Stomach (tissue), 8 donors: ENCODE measurements at regions not wholly inside any gene's neighbourhood (a gene's known extent, or its start where the extent isn't known, plus 50 kb on each side); places are given as distances from the start of the nearest gene placed in this dataset.

Experiments used
- DNase-seq, 2 donors: peaks; one replicate each; pipeline versions ENCODE4 v3.0.0 to v3.0.0-alpha.2; 2013 to 2019
- H3K27ac ChIP-seq, 5 donors: fragments of 200-600 bp in 4 of 5; sonication (generic) in 4 of 5; one replicate each; pipeline ENCODE4 v1.5.1; 2013 to 2019; ENCODE audit warnings: mild to moderate bottlenecking in 1 of 5, moderate library complexity in 1 of 5
- H3K27me3 ChIP-seq, 3 donors: fragments of 200-600 bp; sonication (generic); one replicate each; pipeline ENCODE4 v1.5.1; 2017 to 2019; ENCODE audit warnings: mixed run types in 1 of 3
- H3K36me3 ChIP-seq, 4 donors: fragments of 200-600 bp; sonication (generic); 1 replicate in 3 of 4; 2 replicates in 1 of 4; pipeline ENCODE4 v1.5.1; 2016 to 2019
- H3K4me1 ChIP-seq, 4 donors: fragments of 200-600 bp; sonication (generic); one replicate each; pipeline ENCODE4 v1.5.1; 2016 to 2019
- H3K4me3 ChIP-seq, 4 donors: fragments of 200-600 bp; sonication (generic) in 3 of 4; one replicate each; pipeline ENCODE4 v1.5.1; 2016 to 2019; ENCODE audit warnings: mild to moderate bottlenecking in 1 of 4
- H3K9me3 ChIP-seq, 4 donors: fragments of 200-600 bp; sonication (generic); one replicate each; pipeline ENCODE4 v1.5.1; 2016 to 2019
- EP300 ChIP-seq: sonication (generic); formaldehyde crosslinking; IDR thresholded peaks from one replicate; pipeline ENCODE4 v1.6.1; 2017; ENCODE audit warnings: antibody characterized with exemption
- POLR2A ChIP-seq, 4 donors: fragments of 450-650 bp; IDR thresholded peaks; one replicate each; pipeline ENCODE4 v1.6.1; 2016; ENCODE audit warnings: antibody characterized with exemption in 4 of 4, control low read depth in 2 of 4, mild to moderate bottlenecking in 1 of 4, moderate library complexity in 1 of 4
- POLR2AphosphoS5 ChIP-seq, 3 donors: sonication (generic); formaldehyde crosslinking; IDR thresholded peaks; one replicate each; pipeline ENCODE4 v1.6.1; 2016; ENCODE audit warnings: antibody characterized with exemption in 3 of 3
- WGBS, 5 donors: extraction: QIAGEN DNeasy Blood & Tissue Kit in 3 of 5; methylation state at CpG; one replicate each; pipeline versions ENCODE4 v1.1.5 to v1.1.7; 2013 to 2018; 5-methylcytosine and 5-hydroxymethylcytosine counted together
- intact Hi-C: fragments of 100-400 bp; cut with DNase I; formaldehyde crosslinking; loops from one replicate; pipeline ENCODE4 v1.15.1; 2023; ENCODE audit warnings: low total_unique reads
- TF ChIP-seq, protein P1 (sequence below), 7 experiments: fragments of 450-650 bp in 4 of 7; fragments of 200-600 bp in 3 of 7; sonication (generic) in 3 of 7; IDR thresholded peaks; one replicate each; pipeline ENCODE4 v1.5.1; 2016 to 2019; ENCODE audit warnings: antibody characterized with exemption in 7 of 7, control low read depth in 2 of 7, mild to moderate bottlenecking in 1 of 7
- donor health status: healthy with polysubstance abuse.
- donor health status: Bipolar disorder and iron deficiency.
- donor health status: healthy.

DNA sequence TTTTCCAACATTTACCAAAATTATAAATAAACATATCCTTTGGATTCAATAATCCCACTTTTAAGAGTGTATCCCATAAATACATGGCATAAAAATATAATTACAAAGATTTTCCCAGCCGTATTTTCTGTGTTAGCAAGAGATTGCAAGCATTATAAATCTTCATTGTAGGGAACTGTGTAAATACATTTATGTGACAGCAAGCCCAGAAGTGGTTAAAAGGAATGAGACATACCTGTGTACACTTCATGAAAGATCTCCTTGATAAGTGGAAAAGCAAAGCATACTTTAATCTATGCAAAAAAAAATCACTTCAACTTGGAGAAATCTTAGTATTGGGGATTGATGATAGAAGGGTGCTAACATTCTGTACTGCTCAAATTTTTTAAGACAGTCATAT, 173.1 kb downstream of the GASK1B start:
- intact Hi-C loops, result no loop called here
- TF ChIP-seq POLR2AphosphoS5 (IDR thresholded peaks at IDR 0.05) (no peak), POLR2A (IDR thresholded peaks at IDR 0.05) (no peak), EP300 (no peak)
- TF ChIP-seq, protein P1, sequence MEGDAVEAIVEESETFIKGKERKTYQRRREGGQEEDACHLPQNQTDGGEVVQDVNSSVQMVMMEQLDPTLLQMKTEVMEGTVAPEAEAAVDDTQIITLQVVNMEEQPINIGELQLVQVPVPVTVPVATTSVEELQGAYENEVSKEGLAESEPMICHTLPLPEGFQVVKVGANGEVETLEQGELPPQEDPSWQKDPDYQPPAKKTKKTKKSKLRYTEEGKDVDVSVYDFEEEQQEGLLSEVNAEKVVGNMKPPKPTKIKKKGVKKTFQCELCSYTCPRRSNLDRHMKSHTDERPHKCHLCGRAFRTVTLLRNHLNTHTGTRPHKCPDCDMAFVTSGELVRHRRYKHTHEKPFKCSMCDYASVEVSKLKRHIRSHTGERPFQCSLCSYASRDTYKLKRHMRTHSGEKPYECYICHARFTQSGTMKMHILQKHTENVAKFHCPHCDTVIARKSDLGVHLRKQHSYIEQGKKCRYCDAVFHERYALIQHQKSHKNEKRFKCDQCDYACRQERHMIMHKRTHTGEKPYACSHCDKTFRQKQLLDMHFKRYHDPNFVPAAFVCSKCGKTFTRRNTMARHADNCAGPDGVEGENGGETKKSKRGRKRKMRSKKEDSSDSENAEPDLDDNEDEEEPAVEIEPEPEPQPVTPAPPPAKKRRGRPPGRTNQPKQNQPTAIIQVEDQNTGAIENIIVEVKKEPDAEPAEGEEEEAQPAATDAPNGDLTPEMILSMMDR (IDR thresholded peaks at IDR 0.05), result no peak

DNA sequence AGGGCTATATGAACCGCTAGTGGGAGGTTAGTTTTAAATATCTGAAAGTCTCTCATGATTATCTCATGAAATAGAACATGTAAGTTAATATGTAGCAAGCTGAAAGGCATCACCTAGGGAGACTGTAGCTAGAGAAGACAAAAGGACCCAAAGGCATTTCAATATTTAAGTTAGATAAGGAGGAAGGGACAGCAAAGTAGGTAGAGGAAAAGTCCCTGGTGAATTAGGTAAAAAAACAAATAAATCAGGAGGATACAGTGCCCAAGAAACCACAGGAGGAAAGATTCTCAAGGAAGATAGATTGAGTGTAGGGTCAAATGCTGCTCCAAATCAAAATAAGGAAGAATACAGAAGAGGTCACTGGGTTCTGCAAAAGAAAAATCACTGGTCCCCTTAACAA, 175.5 kb downstream of the GASK1B start:
- 27 to 61% (median 52%) methylated on average over 1 of the region's 1 CpG for WGBS, 5 donors
- no peak overlapping the region for H3K4me3 ChIP-seq
- intact Hi-C loops, result no loop called here

More for the DNA sequence above, 173.1 kb downstream of the GASK1B start:
- Histone ChIP-seq H3K9me3 (no peaks in the 10 kb centered on the region), H3K4me3 (no peak overlapping the region), H3K36me3 (no peaks in the 10 kb centered on the region), H3K27me3 (no peaks in the 10 kb centered on the region), H3K4me1 (peaks cover 4 to 24% (median 13%) of the 10 kb centered on the region in 4 donors), H3K27ac (no peak overlapping the region)
- DNase-seq, result no peak
- 40 to 71% (median 58%) methylated on average over 1 of the region's 1 CpG for WGBS, 5 donors

DNA sequence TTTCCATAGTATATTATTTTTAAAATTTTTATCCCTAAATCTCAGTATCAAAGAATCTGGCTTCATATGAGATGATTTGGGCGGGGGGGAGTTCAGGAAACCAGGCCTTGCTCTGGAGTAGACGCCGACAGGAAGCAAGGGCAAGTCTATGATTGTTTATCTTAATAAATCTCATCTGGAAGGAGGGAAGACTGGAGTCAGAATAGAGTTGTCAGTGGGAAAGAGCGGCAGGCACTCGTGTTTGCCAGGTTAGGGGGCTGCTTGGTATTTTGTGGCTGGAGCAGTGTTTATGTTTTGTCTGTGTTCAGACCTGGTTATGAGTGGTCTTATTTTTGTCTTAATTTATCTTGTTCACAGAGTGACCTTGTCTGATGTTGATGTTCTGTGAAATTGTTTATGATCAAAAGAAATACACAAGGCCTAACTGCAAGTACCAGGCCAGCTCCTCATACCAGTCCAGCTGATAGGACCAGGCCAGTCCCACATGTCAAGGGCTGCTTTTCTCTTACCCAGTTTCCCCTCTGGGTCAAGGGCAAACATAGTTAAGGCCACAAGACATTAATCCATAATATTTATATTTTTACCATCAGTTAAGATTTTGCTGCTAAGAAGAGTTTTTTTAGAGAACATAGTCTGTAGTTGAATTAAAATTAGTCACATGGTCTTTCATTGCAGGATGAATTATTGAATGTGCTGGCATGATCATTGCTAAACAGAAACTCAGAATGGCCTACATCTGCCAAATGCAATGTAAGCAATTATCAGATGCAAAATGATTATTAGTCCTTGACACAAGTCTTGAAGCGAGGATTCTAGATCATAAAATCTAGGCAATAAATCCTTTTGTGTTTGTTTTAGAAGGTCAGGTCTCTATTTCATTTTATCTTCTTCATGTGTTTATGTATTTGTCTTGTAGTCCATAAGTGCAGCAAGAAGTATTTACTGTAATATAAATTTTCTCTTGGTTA, 176.5 kb downstream of the GASK1B start:
- WGBS, 5 donors, result 55 to 82% (median 61%) methylated on average over 6 of the region's 6 CpGs
- H3K27ac ChIP-seq, result peak overlapping the region in 3 of 5 donors; percentile 0 to 62 (median 34)
- no peak overlapping the region for H3K4me3 ChIP-seq
- TF ChIP-seq POLR2AphosphoS5 (IDR thresholded peaks at IDR 0.05) (no peak), EP300 (no peak), POLR2A (IDR thresholded peaks at IDR 0.05) (no peak)
- TF ChIP-seq, protein P1 (IDR thresholded peaks at IDR 0.05), result no peak
- peaks cover 4 to 44% (median 21%) of the 10 kb centered on the region in 4 donors for H3K4me1 ChIP-seq
- intact Hi-C loops, result no loop called here
- H3K27me3 ChIP-seq, result no peaks in the 10 kb centered on the region
- no peaks in the 10 kb centered on the region for H3K9me3 ChIP-seq
- no peaks in the 10 kb centered on the region for H3K36me3 ChIP-seq
- peak in 1 of 2 donors; percentile 34 for DNase-seq

More for the DNA sequence above, 175.5 kb downstream of the GASK1B start:
- DNase-seq, result no peak
- TF ChIP-seq POLR2A (IDR thresholded peaks at IDR 0.05) (no peak), POLR2AphosphoS5 (IDR thresholded peaks at IDR 0.05) (no peak), EP300 (no peak)
- TF ChIP-seq, protein P1 (IDR thresholded peaks at IDR 0.05), result no peak
- Histone ChIP-seq H3K36me3 (no peaks in the 10 kb centered on the region), H3K27ac (no peak overlapping the region), H3K4me1 (peaks cover 4 to 42% (median 21%) of the 10 kb centered on the region in 4 donors), H3K9me3 (no peaks in the 10 kb centered on the region), H3K27me3 (no peaks in the 10 kb centered on the region)

DNA sequence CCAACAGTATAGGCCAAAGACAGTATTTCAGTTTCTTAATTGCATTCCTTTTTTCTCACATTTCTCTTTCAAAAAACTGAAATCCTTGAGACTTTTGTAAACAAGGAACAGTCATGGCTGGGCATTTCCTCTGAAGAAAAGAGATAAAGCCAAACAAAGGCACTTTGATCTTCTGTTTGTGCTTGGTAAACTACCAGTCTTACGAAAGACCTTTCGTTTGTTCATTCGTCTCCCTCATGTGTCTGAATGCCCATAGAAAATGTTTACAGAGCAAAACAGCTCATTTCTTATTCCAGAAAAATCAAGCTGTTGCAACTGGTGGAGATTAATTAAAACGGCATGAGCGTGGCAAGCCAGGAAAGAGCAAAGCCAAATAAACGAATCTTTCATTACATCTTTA, 178.0 kb downstream of the GASK1B start:
- no peaks in the 10 kb centered on the region for H3K36me3 ChIP-seq
- H3K4me1 ChIP-seq, result peaks cover 4 to 44% (median 21%) of the 10 kb centered on the region in 4 donors
- TF ChIP-seq POLR2AphosphoS5 (IDR thresholded peaks at IDR 0.05), result peak in 1 of 3 donors; percentile 38
- TF ChIP-seq, protein P1 (IDR thresholded peaks at IDR 0.05), result no peak
- peak in 1 of 2 donors; percentile 65 for DNase-seq
- H3K4me3 ChIP-seq, result no peak overlapping the region
- 14 to 28% (median 23%) methylated on average over 6 of the region's 6 CpGs for WGBS, 5 donors
- no peaks in the 10 kb centered on the region for H3K9me3 ChIP-seq
- no peaks in the 10 kb centered on the region for H3K27me3 ChIP-seq
- peak overlapping the region in 1 of 5 donors; percentile 62 for H3K27ac ChIP-seq
- intact Hi-C loops, result no loop called here
